PFSK-1 (cell line): ENCODE measurements at regions not wholly inside any gene's neighbourhood (a gene's known extent, or its start where the extent isn't known, plus 50 kb on each side); places are given as distances from the start of the nearest gene placed in this dataset.

ENCODE experiments used
- FOXP2 ChIP-seq: optimal IDR thresholded peaks from 2 replicates; pipeline ENCODE3; 2011; ENCODE audit warnings: borderline replicate concordance, control low read depth, inconsistent platforms; ENCODE audit not compliant: insufficient read depth; ENCODE audit errors: extremely low read length, extremely low read depth
- POLR2AphosphoS5 ChIP-seq: IDR thresholded peaks from 2 replicates; pipeline ENCODE4 v1.6.1; 2012; ENCODE audit warnings: low read depth, mild to moderate bottlenecking, control low read depth, low read length, moderate library complexity

GRCh38 chr11:69348414-69349235 is 54.7 kb downstream of the MYEOV start:
- TF ChIP-seq FOXP2 (no peak), POLR2AphosphoS5 (no peak)
